Epithelial cell of prostate (primary cell): ENCODE measurements at regions not wholly inside any gene's neighbourhood (a gene's known extent, or its start where the extent isn't known, plus 50 kb on each side); places are given as distances from the start of the nearest gene placed in this dataset.
"Not testable (repeated sequence)": the region's sequence is repeated elsewhere in the genome, so short reads cannot be mapped to it uniquely, and the experiment has no call there.

Source experiments
- DNase-seq: peaks from one replicate; pipeline ENCODE4 v3.0.0-alpha.2; 2011; ENCODE audit warnings: low read depth, low spot score
- H3K27ac ChIP-seq: fragments of 450-650 bp; 2 replicates; pipeline ENCODE4 v1.5.1; 2017; ENCODE audit warnings: mild to moderate bottlenecking

GRCh38 chr6:92962846-92963245 is 456.5 kb downstream of the EPHA7 start:
- no peak for DNase-seq
- H3K27ac ChIP-seq = no peak overlapping the region

DNA sequence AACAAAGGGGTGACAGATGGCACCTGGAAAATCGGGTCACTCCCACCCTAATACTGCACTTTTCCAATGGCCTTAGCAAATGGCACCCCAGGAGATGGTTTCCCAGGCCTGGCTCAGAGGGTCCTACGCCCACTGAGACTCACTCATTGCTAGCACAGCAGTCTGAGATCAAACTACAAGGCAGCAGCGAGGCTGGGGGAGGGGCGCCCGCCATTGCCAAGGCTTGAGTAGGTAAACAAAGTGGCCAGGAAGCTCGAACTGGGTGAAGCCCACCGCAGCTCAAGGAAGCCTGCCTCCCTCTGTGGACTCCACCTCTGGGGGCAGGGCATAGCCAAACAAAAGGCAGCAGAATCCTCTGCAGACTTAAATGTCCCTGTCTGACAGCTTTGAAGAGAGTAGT is 467.2 kb downstream of the EPHA7 start:
- DNase-seq, H3K27ac ChIP-seq: not testable (repeated sequence)

- peak; percentile 16 for DNase-seq
- peak overlapping the region; percentile 47 for H3K27ac ChIP-seq
Measured at GRCh38 chr6:92945799-92946198, 473.6 kb downstream of the EPHA7 start.

DNA sequence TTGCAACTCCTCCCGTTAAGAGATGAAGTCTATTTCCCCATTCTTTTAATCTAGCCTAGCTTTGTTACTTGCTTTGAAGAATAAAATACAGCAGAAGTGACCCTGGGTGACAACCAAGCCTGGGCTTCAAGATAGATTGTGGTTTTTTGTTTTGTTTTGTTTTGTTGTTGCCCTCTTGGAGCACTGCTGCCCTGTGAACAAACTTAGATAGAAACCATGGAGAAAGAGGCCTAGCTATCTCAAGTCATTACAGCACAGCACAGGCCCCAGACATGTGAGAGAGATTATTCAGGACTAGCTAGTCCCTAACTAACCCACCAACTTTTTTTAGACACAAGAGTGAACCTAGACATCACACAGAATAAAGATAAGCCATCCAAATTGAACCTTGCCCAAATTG is 475.2 kb downstream of the EPHA7 start:
- H3K27ac ChIP-seq = no peak overlapping the region
- no peak for DNase-seq

DNA sequence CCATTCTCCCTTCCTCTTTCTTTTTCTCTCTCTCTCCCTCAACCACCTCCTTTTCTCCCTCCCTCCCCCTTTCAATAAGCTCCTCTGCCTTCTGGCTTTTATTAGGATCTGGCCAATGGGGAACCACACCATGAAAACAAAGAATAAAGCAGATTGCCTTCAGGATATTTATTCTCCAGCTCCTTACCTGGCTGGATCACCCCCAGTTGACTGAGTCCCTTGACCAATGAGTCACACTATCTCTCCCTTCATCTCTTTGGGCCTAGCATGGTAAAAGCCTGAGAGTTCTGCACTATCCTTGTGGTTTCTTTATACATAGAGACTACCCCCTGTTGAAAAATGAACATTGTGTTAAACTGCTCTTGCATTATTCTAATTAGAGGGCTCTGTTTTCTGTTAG is 476.8 kb downstream of the EPHA7 start:
- no peak overlapping the region for H3K27ac ChIP-seq
- no peak for DNase-seq

DNA sequence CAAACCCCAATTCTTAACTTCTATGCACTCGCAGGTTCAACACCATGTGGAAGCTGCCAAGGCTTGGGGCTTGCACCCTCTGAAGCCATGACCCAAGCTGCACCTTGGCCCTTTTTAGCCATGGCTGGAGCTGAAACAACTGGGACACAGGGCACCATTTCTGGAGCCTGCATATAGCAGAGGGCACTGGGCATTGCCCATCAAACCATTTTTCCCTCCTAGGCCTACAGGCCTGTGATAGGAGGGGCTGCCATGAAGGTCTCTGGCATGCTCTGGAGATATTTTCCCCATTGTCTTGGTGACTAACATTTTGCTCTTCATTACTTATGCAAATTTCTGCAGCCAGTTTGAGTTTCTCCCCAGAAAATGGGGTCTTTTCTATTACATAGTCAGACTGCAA is 484.7 kb downstream of the EPHA7 start:
- no peak overlapping the region for H3K27ac ChIP-seq

DNA sequence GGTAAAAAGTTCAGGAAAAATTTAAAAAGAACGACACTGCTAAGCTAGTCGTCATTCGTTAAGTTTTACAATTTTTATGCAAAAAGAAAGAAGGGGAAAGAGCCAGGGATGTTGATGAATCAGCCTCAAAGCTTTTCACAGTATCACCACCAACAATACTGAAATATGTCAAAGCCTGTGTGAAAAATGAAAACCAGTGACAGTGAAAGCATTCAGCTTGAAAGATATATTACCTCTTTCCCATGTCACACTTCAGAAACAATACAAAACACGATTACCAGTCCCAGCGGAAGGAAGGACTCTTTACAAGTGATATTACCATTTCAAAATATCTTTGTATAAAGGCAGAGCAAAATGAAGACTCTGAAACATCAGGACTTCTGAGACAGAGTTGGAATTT is 489.2 kb downstream of the EPHA7 start:
- no peak overlapping the region for H3K27ac ChIP-seq
- no peak for DNase-seq

More for the DNA sequence above, 484.7 kb downstream of the EPHA7 start:
- DNase-seq = no peak

- no peak overlapping the region for H3K27ac ChIP-seq
- no peak for DNase-seq
Measured at GRCh38 chr6:92922216-92922806, 497.0 kb downstream of the EPHA7 start.

GRCh38 chr6:92915466-92915865 is 503.9 kb downstream of the EPHA7 start:
- no peak for DNase-seq
- no peak overlapping the region for H3K27ac ChIP-seq

DNA sequence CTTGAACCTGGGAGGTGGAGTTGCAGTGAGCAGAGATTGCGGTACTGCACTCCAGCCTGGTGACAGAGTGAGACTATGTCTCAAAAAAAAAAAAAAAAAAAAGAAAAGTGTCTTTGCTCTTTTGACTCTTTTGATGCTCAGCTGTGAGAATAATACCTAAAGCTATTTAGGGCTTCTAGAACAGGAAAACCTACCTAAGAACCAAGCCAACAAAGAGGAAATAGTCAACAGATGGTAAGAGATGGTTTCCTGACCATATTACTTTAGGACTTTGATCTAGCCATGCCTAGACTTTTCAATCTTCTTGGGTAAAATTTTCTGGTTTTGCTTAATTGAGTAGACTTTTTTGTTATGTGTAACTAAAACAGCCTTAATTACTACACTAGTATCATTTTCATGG is 508.1 kb downstream of the EPHA7 start:
- no peak overlapping the region for H3K27ac ChIP-seq
- no peak for DNase-seq

DNA sequence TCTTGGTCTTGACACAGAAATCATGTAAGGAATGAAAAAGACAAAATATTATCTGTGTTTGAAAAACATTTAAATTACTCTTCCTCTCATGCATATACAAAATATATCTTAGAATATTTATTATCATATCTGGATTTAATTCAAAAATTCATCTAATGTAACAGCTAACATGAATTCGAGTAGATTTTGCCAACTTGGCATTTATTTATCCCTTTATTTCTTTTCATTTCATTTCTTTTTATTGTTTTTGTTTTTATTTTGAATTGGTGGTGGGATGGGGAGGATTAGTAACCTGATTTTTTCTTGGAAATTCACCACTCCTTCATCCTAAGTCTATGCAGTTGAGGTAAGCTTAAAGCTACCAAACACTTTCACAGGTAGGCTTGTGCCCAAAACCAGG is 508.7 kb downstream of the EPHA7 start:
- H3K27ac ChIP-seq = no peak overlapping the region

DNA sequence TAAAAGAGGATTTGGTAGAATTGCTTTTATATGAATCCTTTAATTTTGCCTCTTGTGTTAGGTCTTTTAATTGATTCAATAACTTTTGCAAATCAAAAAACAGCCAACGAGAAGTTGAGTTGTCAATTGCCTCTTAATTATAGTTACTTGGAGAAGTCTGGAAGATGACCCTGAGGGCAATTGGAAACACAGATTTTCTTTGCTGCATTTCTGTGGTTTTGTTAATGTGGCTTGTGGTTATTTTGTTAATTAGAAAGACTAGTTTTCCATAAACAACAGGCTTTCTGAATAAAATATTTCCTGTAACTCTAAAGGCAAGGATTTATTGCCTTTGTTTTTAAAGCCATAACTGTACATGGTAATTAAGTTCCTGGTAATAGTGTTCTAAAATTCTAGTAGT is 513.0 kb downstream of the EPHA7 start:
- no peak for DNase-seq
- H3K27ac ChIP-seq = no peak overlapping the region

More for the DNA sequence above, 508.7 kb downstream of the EPHA7 start:
- no peak for DNase-seq

- no peak overlapping the region for H3K27ac ChIP-seq
- no peak for DNase-seq
Measured at GRCh38 chr6:92893741-92894140, 525.6 kb downstream of the EPHA7 start.

DNA sequence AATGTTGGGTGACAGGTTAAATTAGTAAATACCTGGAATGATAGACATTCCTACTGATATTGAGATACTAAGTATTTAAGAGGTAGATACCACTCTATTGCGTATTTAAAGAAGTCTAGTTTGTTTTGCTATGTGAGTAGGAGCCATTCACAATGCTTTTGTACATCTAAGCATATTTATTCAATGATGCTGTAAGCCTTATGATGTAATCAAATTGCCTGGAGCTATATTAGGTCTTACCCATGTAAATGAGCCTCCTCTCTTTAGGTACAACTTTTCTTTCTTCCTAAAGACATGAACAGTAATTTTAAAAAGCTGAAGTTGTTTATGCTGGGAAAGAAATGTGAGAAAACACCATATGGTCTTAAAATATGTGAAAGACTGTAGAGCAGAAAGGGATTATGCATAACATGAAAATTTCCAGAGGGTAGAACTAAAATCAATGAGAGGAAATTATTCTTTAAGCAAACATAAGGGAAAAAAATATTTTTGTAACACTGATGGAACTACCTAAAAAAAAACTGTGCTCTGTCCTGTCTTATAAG is 526.7 kb downstream of the EPHA7 start:
- H3K27ac ChIP-seq = no peak overlapping the region
- no peak for DNase-seq

- no peak overlapping the region for H3K27ac ChIP-seq
- no peak for DNase-seq
Measured at GRCh38 chr6:92888316-92888715, 531.0 kb downstream of the EPHA7 start.

DNA sequence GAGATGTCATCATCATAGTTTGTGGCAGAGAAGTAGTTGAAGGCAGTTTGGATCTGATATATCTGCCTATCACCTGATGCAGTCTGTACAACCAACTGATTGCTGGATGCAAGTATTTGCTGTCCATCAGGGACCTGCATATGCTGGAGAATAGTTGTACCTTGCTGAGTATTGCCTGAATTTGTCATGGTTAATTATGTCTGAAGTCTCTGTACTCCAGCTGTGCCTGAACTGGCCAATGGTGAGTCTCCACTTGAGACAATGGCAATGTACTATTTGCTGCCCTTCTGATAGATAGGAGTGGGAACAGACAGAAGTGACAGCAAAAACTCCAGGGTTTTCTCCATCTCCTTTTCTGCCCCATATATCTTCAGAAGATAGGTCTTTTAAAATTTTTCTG is 531.5 kb downstream of the EPHA7 start:
- DNase-seq = no peak
- no peak overlapping the region for H3K27ac ChIP-seq

- DNase-seq = no peak
- no peak overlapping the region for H3K27ac ChIP-seq
Measured at GRCh38 chr6:92879526-92879925, 539.8 kb downstream of the EPHA7 start.

DNA sequence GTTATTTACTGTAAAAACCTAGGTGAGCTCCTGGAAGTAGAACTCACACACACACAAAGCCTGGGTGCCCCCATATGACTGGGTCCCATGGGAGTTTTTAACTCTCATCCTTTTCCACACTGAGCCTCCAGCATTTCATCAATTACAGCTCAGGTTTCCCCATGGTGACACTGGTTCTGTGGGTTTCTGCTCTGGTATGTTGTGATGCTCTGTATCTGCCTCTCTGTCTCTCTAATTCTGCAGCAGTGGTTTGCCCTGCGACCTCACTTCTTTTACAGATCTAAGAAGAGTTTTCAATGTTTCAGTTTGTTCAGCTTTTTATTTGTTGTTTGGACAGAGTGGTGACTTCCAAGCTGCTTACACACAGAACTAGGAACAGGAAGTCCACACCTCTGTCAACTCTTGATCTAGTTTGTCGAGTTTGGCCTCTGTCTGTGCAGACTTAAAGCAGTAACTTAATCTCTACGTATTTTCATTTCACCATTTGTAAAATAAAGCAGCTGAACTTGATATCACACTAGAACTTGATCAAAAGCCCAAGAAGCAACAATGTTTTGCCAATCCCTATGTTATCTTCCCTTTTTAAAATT is 554.3 kb downstream of the EPHA7 start:
- DNase-seq = no peak
- H3K27ac ChIP-seq = no peak overlapping the region

- DNase-seq = peak; percentile 14
- H3K27ac ChIP-seq = no peak overlapping the region
Measured at GRCh38 chr6:92849636-92850035, 569.7 kb downstream of the EPHA7 start.

- no peak overlapping the region for H3K27ac ChIP-seq
- no peak for DNase-seq
Measured at GRCh38 chr6:92848901-92849300, 570.5 kb downstream of the EPHA7 start.

- H3K27ac ChIP-seq = no peak overlapping the region
- DNase-seq = no peak
Measured at GRCh38 chr6:92848459-92848858, 570.9 kb downstream of the EPHA7 start.

GRCh38 chr6:92847988-92848387 is 571.4 kb downstream of the EPHA7 start:
- DNase-seq = no peak
- H3K27ac ChIP-seq = no peak overlapping the region
